Body of pancreas (tissue), 4 donors: ENCODE measurements at regions not wholly inside any gene's neighbourhood (a gene's known extent, or its start where the extent isn't known, plus 50 kb on each side); places are given as distances from the start of the nearest gene placed in this dataset.

Experiments used
- ATAC-seq: fragments of 150-250 bp; one replicate; pipeline ENCODE4 v1.9.1; 2016
- DNase-seq, 4 donors: peaks; one replicate each; pipeline ENCODE4 v3.0.0-alpha.2; 2019
- H3K27ac ChIP-seq, 4 donors: fragments of 200-600 bp; sonication (generic); 1 replicate in 3 of 4; 2 replicates in 1 of 4; pipeline versions ENCODE4 v1.5.1 to v1.6.1; 2016 to 2019; ENCODE audit warnings: mild to moderate bottlenecking in 1 of 4, mixed read lengths in 1 of 4, moderate library complexity in 1 of 4
- H3K27me3 ChIP-seq, 2 donors: fragments of 200-600 bp; sonication (generic); one replicate each; pipeline ENCODE4 v1.6.0; 2016; ENCODE audit warnings: mild to moderate bottlenecking in 1 of 2
- H3K36me3 ChIP-seq, 2 donors: fragments of 200-600 bp; sonication (generic); replicated peaks in 1 of 2; 2 replicates each; pipeline ENCODE4 v1.5.1; 2016; ENCODE audit warnings: low read depth in 2 of 2; ENCODE audit not compliant: insufficient read depth in 1 of 2
- H3K4me1 ChIP-seq: fragments of 200-600 bp; sonication (generic); one replicate; pipeline ENCODE4 v1.6.0; 2016
- H3K4me3 ChIP-seq, 2 donors: fragments of 200-600 bp; sonication (generic); 1 replicate in 1 of 2; 2 replicates in 1 of 2; pipeline ENCODE4 v1.5.1; 2016 to 2019
- H3K9me3 ChIP-seq, 3 donors: fragments of 200-600 bp; sonication (generic); 1 replicate in 2 of 3; 2 replicates in 1 of 3; pipeline ENCODE4 v1.5.1; 2016
- CTCF ChIP-seq, 7 experiments: fragments of 450-650 bp in 4 of 7; fragments of 200-600 bp in 3 of 7; sonication (generic) in 3 of 7; IDR thresholded peaks; one replicate each; pipeline ENCODE4 v1.5.1; 2016 to 2019; ENCODE audit warnings: antibody characterized with exemption in 7 of 7
- POLR2A ChIP-seq, 3 donors: fragments of 450-650 bp; IDR thresholded peaks; one replicate each; pipeline ENCODE4 v1.6.1; 2016; ENCODE audit warnings: antibody characterized with exemption in 3 of 3, mild to moderate bottlenecking in 2 of 3
- WGBS, 2 donors: methylation state at CpG; one replicate each; pipeline ENCODE4 v1.1.5; 2017; 5-methylcytosine and 5-hydroxymethylcytosine counted together
- intact Hi-C: fragments of 100-400 bp; cut with DNase I; formaldehyde crosslinking; loops from one replicate; pipeline ENCODE4 v1.15.1; 2023

DNA sequence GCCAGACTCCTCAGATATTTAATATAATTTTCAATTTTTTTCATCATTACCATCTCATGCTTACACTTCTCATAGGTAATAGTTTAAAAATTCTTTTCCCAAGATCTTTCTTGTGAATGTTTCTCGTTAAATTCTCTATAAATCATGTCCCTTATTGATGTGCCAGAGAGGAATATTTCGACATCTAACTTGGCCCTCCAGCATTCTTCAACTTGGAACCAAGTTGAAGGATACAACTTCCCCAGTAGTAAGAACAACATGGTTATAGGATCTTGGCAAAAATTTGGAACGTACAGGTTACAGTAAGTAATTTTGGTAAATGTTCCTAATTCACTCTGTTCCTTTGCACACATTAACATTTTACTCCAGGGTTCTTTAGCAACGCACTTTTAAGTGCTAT lies 731.8 kb downstream of the CDH11 start:
- intact Hi-C loops = no loop called here
- WGBS, 2 donors = 72 to 73% methylated on average over 4 of the region's 4 CpGs
- DNase-seq (no peak), ATAC-seq (no peak)
- Histone ChIP-seq H3K27me3 (no peaks in the 10 kb centered on the region), H3K36me3 (no peaks in the 10 kb centered on the region), H3K27ac (no peak overlapping the region), H3K4me1 (no peaks in the 10 kb centered on the region), H3K4me3 (no peak overlapping the region), H3K9me3 (no peaks in the 10 kb centered on the region)
- TF ChIP-seq POLR2A (IDR thresholded peaks at IDR 0.05) = no peak
- TF ChIP-seq CTCF (IDR thresholded peaks at IDR 0.05) = no peak

DNA sequence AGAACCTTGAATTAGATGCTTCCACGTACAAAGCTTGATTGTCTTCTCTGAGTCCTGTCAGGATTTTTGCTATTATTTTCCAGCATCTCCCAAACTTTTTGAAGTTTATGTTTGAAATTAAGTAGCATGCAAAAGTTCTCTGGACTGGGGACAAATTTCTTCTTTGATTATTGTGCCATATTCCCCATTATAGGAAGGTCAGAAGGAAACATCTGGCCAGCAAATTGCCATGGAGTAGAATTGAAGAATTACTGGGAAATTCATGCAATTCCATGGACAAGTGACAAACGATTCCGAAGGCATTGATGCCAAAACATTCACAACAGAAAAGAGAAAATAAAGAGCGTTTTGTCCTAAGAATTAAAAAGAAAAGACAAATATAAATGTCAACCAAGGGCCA lies 737.2 kb downstream of the CDH11 start:
- TF ChIP-seq POLR2A (IDR thresholded peaks at IDR 0.05) (no peak), CTCF (IDR thresholded peaks at IDR 0.05) (no peak)
- ATAC-seq = no peak
- Histone ChIP-seq H3K4me1 (no peaks in the 10 kb centered on the region), H3K36me3 (no peaks in the 10 kb centered on the region), H3K27me3 (no peaks in the 10 kb centered on the region), H3K9me3 (peaks cover 0 to 8% (median 0%) of the 10 kb centered on the region in 3 donors), H3K27ac (no peak overlapping the region), H3K4me3 (no peak overlapping the region)
- WGBS, 2 donors = 62 to 73% methylated on average over 4 of the region's 4 CpGs
- intact Hi-C loops = no loop called here
- DNase-seq = no peak

DNA sequence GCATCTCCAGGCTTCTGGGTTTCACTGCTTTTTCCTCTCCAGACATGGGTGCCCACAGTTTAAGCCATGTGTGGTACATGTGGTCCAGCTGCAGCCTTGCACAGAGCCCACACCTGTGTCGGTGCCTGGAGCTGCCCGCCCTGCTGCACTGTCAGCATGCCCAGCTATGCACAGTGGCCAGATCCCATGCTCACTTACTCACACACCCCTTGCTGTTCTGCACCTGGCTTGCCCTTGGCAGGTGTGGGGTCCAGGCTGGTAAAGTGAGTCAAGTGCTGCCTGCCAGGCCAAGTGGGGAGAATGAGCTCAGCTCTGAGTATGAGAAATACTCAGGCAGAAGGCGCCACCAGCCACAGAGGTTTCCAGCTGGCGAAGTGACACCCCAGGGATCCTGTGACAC lies 739.9 kb downstream of the CDH11 start:
- TF ChIP-seq CTCF (IDR thresholded peaks at IDR 0.05) (no peak), POLR2A (IDR thresholded peaks at IDR 0.05) (no peak)
- Histone ChIP-seq H3K4me1 (no peaks in the 10 kb centered on the region), H3K36me3 (no peaks in the 10 kb centered on the region), H3K9me3 (peaks cover 0 to 8% (median 0%) of the 10 kb centered on the region in 3 donors), H3K27me3 (no peaks in the 10 kb centered on the region), H3K27ac (no peak overlapping the region), H3K4me3 (no peak overlapping the region)
- WGBS, 2 donors = 84 to 90% methylated on average over 4 of the region's 4 CpGs
- ATAC-seq = no peak
- no peak for DNase-seq
- intact Hi-C loops = no loop called here

- TF ChIP-seq POLR2A (IDR thresholded peaks at IDR 0.05) = no peak
- TF ChIP-seq CTCF (IDR thresholded peaks at IDR 0.05) = no peak
- H3K4me1 ChIP-seq = no peaks in the 10 kb centered on the region
- WGBS, 2 donors = 81 to 100% methylated on average over 2 to 3 of the region's 3 CpGs
- no peak for ATAC-seq
- no peaks in the 10 kb centered on the region for H3K36me3 ChIP-seq
- H3K27ac ChIP-seq = no peak overlapping the region
- intact Hi-C loops = no loop called here
- peaks cover 0 to 8% (median 0%) of the 10 kb centered on the region in 3 donors for H3K9me3 ChIP-seq
- DNase-seq = no peak
- H3K27me3 ChIP-seq = no peaks in the 10 kb centered on the region
- no peak overlapping the region for H3K4me3 ChIP-seq
Measured at GRCh38 chr16:64380751-64381150, 741.1 kb downstream of the CDH11 start.

GRCh38 chr16:64375391-64375980 lies 746.4 kb downstream of the CDH11 start:
- H3K27ac ChIP-seq = no peak overlapping the region
- no peaks in the 10 kb centered on the region for H3K27me3 ChIP-seq
- no peaks in the 10 kb centered on the region for H3K4me1 ChIP-seq
- H3K36me3 ChIP-seq = no peaks in the 10 kb centered on the region
- 66 to 69% methylated on average over 3 of the region's 3 CpGs for WGBS, 2 donors
- DNase-seq = no peak
- no peaks in the 10 kb centered on the region for H3K9me3 ChIP-seq
- no peak overlapping the region for H3K4me3 ChIP-seq
- ATAC-seq = no peak
- TF ChIP-seq POLR2A (IDR thresholded peaks at IDR 0.05) = no peak
- no peak for TF ChIP-seq CTCF (IDR thresholded peaks at IDR 0.05)
- intact Hi-C loops = no loop called here
